GM23248 (cell line): ENCODE measurements at regions not wholly inside any gene's neighbourhood (a gene's known extent, or its start where the extent isn't known, plus 50 kb on each side); places are given as distances from the start of the nearest gene placed in this dataset.

ENCODE experiments used
- EZH2 ChIP-seq: fragments of 200-600 bp; sonication (generic); IDR thresholded peaks from 2 replicates; pipeline ENCODE4 v1.6.1; 2018; ENCODE audit warnings: antibody characterized with exemption, mild to moderate bottlenecking; ENCODE audit not compliant: insufficient read depth, poor library complexity, severe bottlenecking
- EZH2phosphoT487 ChIP-seq: fragments of 200-600 bp; sonication (generic); IDR thresholded peaks from 2 replicates; pipeline ENCODE4 v1.6.1; 2018; ENCODE audit warnings: antibody characterized with exemption, moderate library complexity, mild to moderate bottlenecking, low read depth; ENCODE audit not compliant: insufficient read depth

DNA sequence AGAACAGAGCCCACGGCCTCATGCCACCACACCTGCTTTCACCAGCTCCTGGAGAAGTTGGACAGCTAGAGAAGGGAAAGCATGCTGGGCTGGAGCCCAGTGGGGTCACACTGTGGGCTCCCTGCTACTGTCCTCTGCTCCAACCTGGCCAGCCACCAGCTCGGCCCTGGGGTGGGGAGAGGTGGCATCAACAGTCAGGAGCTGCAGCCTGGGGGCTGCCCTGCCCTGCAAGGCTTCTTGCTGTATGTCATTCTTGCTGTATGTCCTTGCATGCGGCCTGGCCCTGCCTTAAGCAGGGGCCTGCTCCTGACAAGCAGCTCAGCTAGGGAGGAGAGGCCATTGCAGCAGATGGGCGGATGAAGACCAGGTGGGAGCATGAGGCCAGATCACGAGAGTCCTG is 50.7 kb upstream of the CCL2 start:
- TF ChIP-seq EZH2, result no peak
- TF ChIP-seq EZH2phosphoT487, result no peak
